ENCODE measurements at regions not wholly inside any gene's neighbourhood (a gene's known extent, or its start where the extent isn't known, plus 50 kb on each side); places are given as distances from the start of the nearest gene placed in this dataset.

DNA sequence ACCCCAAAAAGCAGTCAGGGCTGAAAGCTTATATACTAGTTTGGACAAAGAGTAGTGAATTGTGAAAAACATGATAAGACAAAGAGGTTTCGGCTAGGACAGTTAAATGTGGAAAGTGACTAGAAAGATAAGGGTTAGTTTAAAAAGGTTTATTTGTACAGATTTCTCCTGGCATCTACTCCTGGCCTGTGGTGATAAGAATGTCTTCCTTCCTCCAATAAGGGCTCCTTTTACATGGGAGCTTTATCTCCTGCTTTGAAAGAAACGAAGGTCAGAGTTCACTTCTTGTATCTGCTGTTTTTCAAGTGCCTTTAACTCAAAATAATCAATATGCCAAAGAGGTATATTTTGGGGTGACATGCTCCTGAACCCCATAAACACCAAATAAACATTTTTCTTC, 776.1 kb upstream of the COX7C start:
- Histone ChIP-seq H3K27me3 (ENCODE audit: insufficient read depth, low read length) (no peaks in the 10 kb centered on the region), H3K4me3 (ENCODE audit: insufficient read depth, low read length) (no peak overlapping the region), H3K4me1 (ENCODE audit: insufficient read depth, low read length) (no peaks in the 10 kb centered on the region), H3K9me3 (ENCODE audit: low read depth, low read length) (no peaks in the 10 kb centered on the region), H3K79me2 (ENCODE audit: insufficient read depth, low read length) (no peaks in the 10 kb centered on the region), H3K4me2 (ENCODE audit: insufficient read depth, low read length) (no peak overlapping the region), H4K20me1 (ENCODE audit: insufficient read depth, low read length) (no peaks in the 10 kb centered on the region), H2AFZ (ENCODE audit: low read length) (no peak overlapping the region), H3K36me3 (ENCODE audit: insufficient read depth, low read length) (no peaks in the 10 kb centered on the region), H3K27ac (ENCODE audit: low read depth, low read length) (no peak overlapping the region)
- no peak for DNase-seq (ENCODE audit: insufficient read length, low spot score, missing footprints)
- TF ChIP-seq, protein P1, sequence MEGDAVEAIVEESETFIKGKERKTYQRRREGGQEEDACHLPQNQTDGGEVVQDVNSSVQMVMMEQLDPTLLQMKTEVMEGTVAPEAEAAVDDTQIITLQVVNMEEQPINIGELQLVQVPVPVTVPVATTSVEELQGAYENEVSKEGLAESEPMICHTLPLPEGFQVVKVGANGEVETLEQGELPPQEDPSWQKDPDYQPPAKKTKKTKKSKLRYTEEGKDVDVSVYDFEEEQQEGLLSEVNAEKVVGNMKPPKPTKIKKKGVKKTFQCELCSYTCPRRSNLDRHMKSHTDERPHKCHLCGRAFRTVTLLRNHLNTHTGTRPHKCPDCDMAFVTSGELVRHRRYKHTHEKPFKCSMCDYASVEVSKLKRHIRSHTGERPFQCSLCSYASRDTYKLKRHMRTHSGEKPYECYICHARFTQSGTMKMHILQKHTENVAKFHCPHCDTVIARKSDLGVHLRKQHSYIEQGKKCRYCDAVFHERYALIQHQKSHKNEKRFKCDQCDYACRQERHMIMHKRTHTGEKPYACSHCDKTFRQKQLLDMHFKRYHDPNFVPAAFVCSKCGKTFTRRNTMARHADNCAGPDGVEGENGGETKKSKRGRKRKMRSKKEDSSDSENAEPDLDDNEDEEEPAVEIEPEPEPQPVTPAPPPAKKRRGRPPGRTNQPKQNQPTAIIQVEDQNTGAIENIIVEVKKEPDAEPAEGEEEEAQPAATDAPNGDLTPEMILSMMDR (IDR thresholded peaks at IDR 0.05; ENCODE audit: extremely low read depth, low read depth, low read length) = no peak

DNA sequence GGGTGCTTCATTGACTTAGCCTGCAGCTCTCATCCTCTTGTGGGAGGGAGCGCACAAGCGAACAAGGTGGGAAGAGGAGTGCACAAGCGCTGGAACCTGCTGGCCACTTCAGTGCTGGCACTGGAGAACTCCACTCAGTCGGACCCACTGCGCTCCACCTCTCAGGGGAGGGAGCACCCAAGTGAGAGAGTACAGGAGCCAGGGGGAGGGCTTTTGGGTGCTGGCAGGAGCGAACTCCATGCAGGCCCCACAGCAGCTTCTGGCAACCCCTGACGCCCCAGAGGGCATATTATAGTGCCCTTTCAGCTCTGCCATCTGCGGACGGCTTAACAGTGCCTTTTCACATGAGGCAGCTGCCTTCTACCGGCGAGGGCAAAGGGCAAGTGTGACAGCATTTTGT, 774.2 kb upstream of the COX7C start:
- H3K4me2 ChIP-seq (ENCODE audit: insufficient read depth, low read length) = no peak overlapping the region
- no peaks in the 10 kb centered on the region for H3K9me3 ChIP-seq (ENCODE audit: low read depth, low read length)
- no peaks in the 10 kb centered on the region for H4K20me1 ChIP-seq (ENCODE audit: insufficient read depth, low read length)
- no peak overlapping the region for H3K27ac ChIP-seq (ENCODE audit: low read depth, low read length)
- H3K27me3 ChIP-seq (ENCODE audit: insufficient read depth, low read length) = no peaks in the 10 kb centered on the region
- no peak overlapping the region for H3K4me3 ChIP-seq (ENCODE audit: insufficient read depth, low read length)
- no peaks in the 10 kb centered on the region for H3K79me2 ChIP-seq (ENCODE audit: insufficient read depth, low read length)
- no peaks in the 10 kb centered on the region for H3K4me1 ChIP-seq (ENCODE audit: insufficient read depth, low read length)
- no peaks in the 10 kb centered on the region for H3K36me3 ChIP-seq (ENCODE audit: insufficient read depth, low read length)
- DNase-seq (ENCODE audit: insufficient read length, low spot score, missing footprints) = no peak
- TF ChIP-seq, protein P1 (IDR thresholded peaks at IDR 0.05; ENCODE audit: extremely low read depth, low read depth, low read length) = no peak
- H2AFZ ChIP-seq (ENCODE audit: low read length) = no peak overlapping the region

DNA sequence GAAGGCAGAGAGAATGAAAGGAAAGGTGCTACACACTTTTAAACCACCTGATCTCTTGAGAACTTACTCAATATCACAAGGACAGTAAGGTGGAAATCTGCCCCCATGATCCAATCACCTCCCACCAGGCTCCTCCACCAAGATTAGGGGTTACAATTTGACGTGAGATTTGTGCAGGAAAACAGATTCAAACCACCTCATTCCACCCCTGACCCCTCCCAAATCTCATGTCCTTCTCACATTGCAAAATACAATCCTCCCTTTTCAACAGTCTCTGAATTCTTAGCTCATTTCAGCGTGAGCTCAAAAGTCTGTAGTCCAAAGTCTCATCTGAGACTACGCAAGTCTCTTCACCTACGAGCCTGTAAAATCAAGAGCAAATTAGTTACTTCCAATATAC, 768.3 kb upstream of the COX7C start:
- H3K27me3 ChIP-seq (ENCODE audit: insufficient read depth, low read length) = no peaks in the 10 kb centered on the region
- H3K79me2 ChIP-seq (ENCODE audit: insufficient read depth, low read length) = no peaks in the 10 kb centered on the region
- H3K9me3 ChIP-seq (ENCODE audit: low read depth, low read length) = no peaks in the 10 kb centered on the region
- H3K36me3 ChIP-seq (ENCODE audit: insufficient read depth, low read length) = no peaks in the 10 kb centered on the region
- no peak for DNase-seq (ENCODE audit: insufficient read length, low spot score, missing footprints)
- H3K4me1 ChIP-seq (ENCODE audit: insufficient read depth, low read length) = no peaks in the 10 kb centered on the region
- no peak overlapping the region for H2AFZ ChIP-seq (ENCODE audit: low read length)
- H3K4me2 ChIP-seq (ENCODE audit: insufficient read depth, low read length) = no peak overlapping the region
- H4K20me1 ChIP-seq (ENCODE audit: insufficient read depth, low read length) = no peaks in the 10 kb centered on the region
- TF ChIP-seq, protein P1 (IDR thresholded peaks at IDR 0.05; ENCODE audit: extremely low read depth, low read depth, low read length) = no peak
- no peak overlapping the region for H3K27ac ChIP-seq (ENCODE audit: low read depth, low read length)
- no peak overlapping the region for H3K4me3 ChIP-seq (ENCODE audit: insufficient read depth, low read length)

DNA sequence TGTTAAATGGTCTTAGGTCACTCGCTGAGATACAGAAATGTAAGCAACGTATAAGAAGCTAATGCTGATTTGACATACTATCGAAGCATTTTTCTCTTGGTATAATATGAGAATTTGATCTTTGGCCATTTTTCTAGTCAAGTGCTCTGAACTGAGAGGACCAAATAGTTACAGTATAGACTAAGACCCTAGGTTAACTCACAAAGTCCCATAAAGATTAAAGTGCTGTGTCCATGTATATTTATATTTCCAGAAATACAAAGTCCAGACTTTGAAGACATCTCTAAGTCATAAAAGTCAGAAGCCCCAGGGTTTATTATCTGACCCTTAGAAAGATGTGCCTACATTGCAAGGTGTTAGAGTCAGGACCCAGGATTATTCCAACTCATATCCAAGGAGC, 752.4 kb upstream of the COX7C start:
- no peak overlapping the region for H2AFZ ChIP-seq (ENCODE audit: low read length)
- no peaks in the 10 kb centered on the region for H3K27me3 ChIP-seq (ENCODE audit: insufficient read depth, low read length)
- no peak overlapping the region for H3K4me3 ChIP-seq (ENCODE audit: insufficient read depth, low read length)
- H3K4me1 ChIP-seq (ENCODE audit: insufficient read depth, low read length) = no peaks in the 10 kb centered on the region
- TF ChIP-seq, protein P1 (IDR thresholded peaks at IDR 0.05; ENCODE audit: extremely low read depth, low read depth, low read length) = no peak
- H3K79me2 ChIP-seq (ENCODE audit: insufficient read depth, low read length) = no peaks in the 10 kb centered on the region
- H4K20me1 ChIP-seq (ENCODE audit: insufficient read depth, low read length) = no peaks in the 10 kb centered on the region
- DNase-seq (ENCODE audit: insufficient read length, low spot score, missing footprints) = peak; percentile 29
- H3K4me2 ChIP-seq (ENCODE audit: insufficient read depth, low read length) = no peak overlapping the region
- H3K27ac ChIP-seq (ENCODE audit: low read depth, low read length) = no peak overlapping the region
- no peaks in the 10 kb centered on the region for H3K9me3 ChIP-seq (ENCODE audit: low read depth, low read length)
- H3K36me3 ChIP-seq (ENCODE audit: insufficient read depth, low read length) = no peaks in the 10 kb centered on the region
